ENCODE measurements at regions not wholly inside any gene's neighbourhood (a gene's known extent, or its start where the extent isn't known, plus 50 kb on each side); places are given as distances from the start of the nearest gene placed in this dataset.

- Histone ChIP-seq H2BK120ac (replicated peaks; ENCODE audit: low read depth, low read length) (no peak overlapping the region), H2BK12ac (ENCODE audit: low read depth, low read length) (no peak overlapping the region), H3K9ac (replicated peaks in 1 of 4; ENCODE audit: extremely low read depth in 1 of 4, low read depth in 3 of 4, low read length in 3 of 4) (no peak overlapping the region), H2BK15ac (ENCODE audit: low read length) (no peak overlapping the region), H3K36me3 (ENCODE audit: control insufficient read depth in 2 of 4, insufficient read depth in 4 of 4, low read length in 3 of 4) (no peaks in the 10 kb centered on the region; a peak in 2 of 8 replicates), H3K9me3 (ENCODE audit: insufficient read depth in 2 of 2, low read depth in 1 of 2, low read length in 1 of 2) (no peaks in the 10 kb centered on the region), H2AFZ (ENCODE audit: low read length) (no peak overlapping the region), H3K27me3 (replicated peaks in 1 of 4; ENCODE audit: control insufficient read depth in 3 of 4, extremely low read depth in 1 of 4, insufficient read depth in 3 of 4, low read length in 3 of 4) (no peaks in the 10 kb centered on the region), H3K23me2 (ENCODE audit: low read depth, low read length) (no peaks in the 10 kb centered on the region), H2BK5ac (ENCODE audit: low read depth, low read length) (no peak overlapping the region), H3K18ac (ENCODE audit: extremely low read depth, low read length) (no peak overlapping the region), H2BK20ac (ENCODE audit: low read length) (no peak overlapping the region), H4K20me1 (replicated peaks in 1 of 2; ENCODE audit: control insufficient read depth in 1 of 2, insufficient read depth in 2 of 2, low read length in 2 of 2) (no peaks in the 10 kb centered on the region), H3K79me2 (ENCODE audit: control insufficient read depth in 1 of 2, insufficient read depth in 2 of 2, low read length in 2 of 2) (no peaks in the 10 kb centered on the region), H4K8ac (ENCODE audit: extremely low read depth, insufficient read depth, low read length) (no peak overlapping the region), H3K79me1 (ENCODE audit: low read depth, low read length) (no peaks in the 10 kb centered on the region), H3K27ac (ENCODE audit: low read depth, low read length) (no peak overlapping the region), H3K4ac (replicated peaks; ENCODE audit: insufficient read length, low read depth, low read length) (no peak overlapping the region), H3K56ac (replicated peaks; ENCODE audit: insufficient read length, low read depth, low read length) (no peak overlapping the region), H4K91ac (replicated peaks; ENCODE audit: insufficient read length, low read length) (no peak overlapping the region), H3K14ac (ENCODE audit: insufficient read length) (no peak overlapping the region), H4K5ac (ENCODE audit: insufficient read length, low read depth, low read length) (no peak overlapping the region), H3K4me1 (replicated peaks in 1 of 4; ENCODE audit: control insufficient read depth in 3 of 4, insufficient read depth in 4 of 4, low read length in 3 of 4) (peaks cover 0 to 9% (median 4%) of the 10 kb centered on the region in 4 experiments; a peak in 2 of 7 replicates), H3K4me3 (ENCODE audit: extremely low read depth in 1 of 4, insufficient read depth in 2 of 4, low read depth in 3 of 4, low read length in 4 of 4) (no peak overlapping the region), H2AK5ac (ENCODE audit: low read depth, low read length) (no peak overlapping the region), H3K23ac (ENCODE audit: insufficient read length) (no peak overlapping the region), H3K4me2 (ENCODE audit: insufficient read depth in 1 of 2, low read depth in 2 of 2, low read length in 2 of 2) (no peak overlapping the region)
- CTCF ChIA-PET (ENCODE audit: partially characterized antibody): no interaction called here
- FAIRE-seq (no peak), DNase-seq (ENCODE audit: low read depth in 1 of 2, low spot score in 2 of 2) (no peak)
- TF ChIP-seq CREB1 (IDR thresholded peaks at IDR 0.05): no peak
- 85% methylated on average over 1 of the region's 1 CpG; no CpG with 5 or more reads in 1 of the 2 experiments for WGBS, 2 experiments (ENCODE audit: extremely low coverage in 1 of 2, insufficient coverage in 1 of 2, insufficient read length in 1 of 2, insufficient replicate concordance in 2 of 2, low coverage in 1 of 2, low lambda C conversion rate in 2 of 2, missing lambda C conversion rate in 1 of 2)
- POLR2A ChIA-PET (ENCODE audit: partially characterized antibody): no interaction called here
Observed at GRCh38 chr13:55091172-55091571, 2049.5 kb upstream of the PRR20A start.

Data from H1 (cell line).